GM21825 (cell line): ENCODE measurements at regions not wholly inside any gene's neighbourhood (a gene's known extent, or its start where the extent isn't known, plus 50 kb on each side); places are given as distances from the start of the nearest gene placed in this dataset.

Source experiments
- ATAC-seq: cut with Tn5 transposase; IDR thresholded peaks from one replicate; pipeline ENCODE4 v1.9.1; 2021; ENCODE audit warnings: mild to moderate bottlenecking, moderate library complexity; ENCODE audit not compliant: unreplicated experiment

DNA sequence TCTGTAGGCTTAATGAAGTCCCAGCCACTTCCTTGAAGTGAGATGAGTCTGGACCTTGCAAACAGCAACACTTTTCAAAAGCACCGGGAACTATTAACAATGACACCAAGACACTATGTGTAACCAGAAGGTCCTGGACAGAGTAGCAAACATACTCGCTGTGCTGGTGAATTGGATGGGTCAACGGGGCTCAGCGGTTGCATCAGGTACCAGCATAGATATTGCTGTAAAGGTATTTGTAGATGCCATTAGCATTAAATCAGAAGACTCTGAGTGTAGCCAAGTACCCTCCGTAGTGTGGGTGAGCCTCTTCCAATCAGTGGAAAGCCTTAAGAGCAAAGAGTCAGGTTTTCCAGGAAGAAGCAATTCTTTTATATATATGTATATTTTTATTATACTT is 140.5 kb downstream of the IRX2 start:
- ATAC-seq: no peak

DNA sequence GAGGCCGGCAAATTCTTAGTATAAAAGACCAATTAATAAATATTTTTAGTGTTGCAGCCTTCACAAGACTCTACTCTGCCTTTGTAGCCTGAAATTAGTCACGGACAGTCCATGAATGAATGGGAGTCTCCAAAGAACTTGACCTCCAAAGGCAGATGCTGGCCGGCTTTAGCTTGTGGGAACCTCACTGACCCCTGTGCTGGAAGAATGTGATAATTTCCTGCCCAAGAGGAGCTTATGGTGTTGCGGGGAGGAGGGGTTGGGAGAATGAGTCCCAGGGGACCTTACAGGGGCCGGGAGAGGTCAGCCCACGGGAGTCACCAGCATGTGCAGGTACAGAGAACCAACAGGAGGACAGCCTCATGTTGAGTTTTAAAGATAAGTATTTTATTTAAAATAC is 143.1 kb downstream of the IRX2 start:
- ATAC-seq: no peak

DNA sequence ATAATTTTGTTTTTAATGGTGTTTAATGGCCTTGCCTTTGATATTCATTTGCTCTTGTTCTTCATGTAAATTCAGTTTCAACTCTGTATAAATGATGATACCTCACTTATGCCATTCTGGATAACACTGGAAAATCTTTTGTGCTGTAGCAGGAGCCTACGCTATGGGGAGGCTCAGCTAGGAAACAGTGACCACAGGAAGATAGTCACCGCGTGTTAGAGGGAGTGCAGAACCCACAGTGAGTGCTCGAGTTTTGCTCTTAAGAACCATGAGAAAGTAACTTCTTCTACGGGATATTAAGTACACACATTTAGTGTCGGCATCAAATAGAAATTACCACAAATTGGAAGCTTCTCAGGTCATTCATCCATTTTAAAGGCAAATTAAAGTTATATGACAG is 143.9 kb downstream of the IRX2 start:
- ATAC-seq: no peak

DNA sequence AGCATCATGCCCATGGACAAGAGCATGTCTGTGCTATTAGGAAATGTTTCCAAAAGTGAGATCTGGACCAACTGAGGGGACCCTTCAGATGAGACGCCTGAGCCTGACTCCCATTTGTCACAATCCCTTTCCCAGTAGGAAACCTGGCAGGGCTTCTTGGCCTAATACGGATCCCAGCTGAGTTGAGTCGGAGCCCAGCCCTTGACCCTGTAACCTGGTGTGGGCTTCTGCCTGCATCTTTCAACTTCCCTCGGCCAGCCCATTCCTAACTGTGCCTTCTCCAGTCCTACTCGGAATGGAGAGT is 148.3 kb downstream of the IRX2 start:
- ATAC-seq: no peak

DNA sequence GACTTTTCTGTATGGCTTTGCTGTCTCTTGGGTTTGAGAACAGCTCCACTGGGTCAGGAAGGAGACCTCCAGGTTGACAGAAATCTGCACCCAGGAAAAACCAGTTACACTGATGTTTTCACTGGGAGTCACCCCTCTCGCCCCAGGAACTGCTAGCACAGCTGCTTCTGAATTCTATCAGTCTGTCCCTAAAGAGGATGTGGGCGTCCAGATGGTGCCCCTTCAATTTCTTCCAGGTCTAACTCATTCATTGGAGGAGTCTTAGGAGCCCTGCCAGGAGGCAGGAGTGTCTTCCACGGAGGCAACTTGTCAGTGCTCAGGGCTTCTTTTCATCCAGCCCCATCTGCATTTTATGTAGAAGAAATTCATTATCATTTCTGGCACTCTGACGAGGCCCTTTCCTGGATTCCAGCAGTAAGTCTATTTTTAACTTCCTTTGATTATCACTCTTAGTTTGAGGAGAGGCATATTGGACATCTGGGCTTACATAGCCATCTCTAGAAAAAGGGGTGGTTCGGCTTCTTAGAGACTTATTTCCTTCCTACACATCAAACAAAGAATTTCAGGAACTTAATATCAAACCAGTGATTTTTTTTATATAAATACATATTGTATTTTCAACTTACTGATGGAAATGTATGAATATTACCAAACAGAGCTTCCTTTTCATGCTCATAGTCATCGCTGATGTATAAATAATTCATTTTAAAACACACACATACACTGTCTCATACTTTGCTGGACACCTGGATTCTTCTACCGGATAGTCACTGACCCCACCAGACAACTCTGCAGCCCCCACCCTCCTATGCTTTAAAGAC is 148.8 kb downstream of the IRX2 start:
- no peak for ATAC-seq

DNA sequence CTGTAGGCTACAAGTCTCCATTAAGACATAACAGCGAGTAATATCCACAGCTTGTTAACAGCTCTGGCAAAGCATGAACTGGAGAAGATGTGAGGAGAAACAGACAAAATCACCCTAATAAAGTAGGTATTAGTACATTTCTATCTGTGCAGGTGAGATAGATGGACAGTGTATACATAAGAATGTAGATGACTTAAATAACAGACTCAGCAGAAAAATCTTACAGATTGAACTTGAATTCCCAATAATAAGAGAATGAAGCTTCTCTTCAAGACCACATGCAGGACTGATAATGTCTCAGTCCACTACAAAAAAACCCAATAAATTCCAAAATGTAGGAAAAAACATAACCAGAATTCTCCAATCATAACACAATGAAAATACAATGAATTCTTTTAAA is 153.0 kb downstream of the IRX2 start:
- no peak for ATAC-seq

DNA sequence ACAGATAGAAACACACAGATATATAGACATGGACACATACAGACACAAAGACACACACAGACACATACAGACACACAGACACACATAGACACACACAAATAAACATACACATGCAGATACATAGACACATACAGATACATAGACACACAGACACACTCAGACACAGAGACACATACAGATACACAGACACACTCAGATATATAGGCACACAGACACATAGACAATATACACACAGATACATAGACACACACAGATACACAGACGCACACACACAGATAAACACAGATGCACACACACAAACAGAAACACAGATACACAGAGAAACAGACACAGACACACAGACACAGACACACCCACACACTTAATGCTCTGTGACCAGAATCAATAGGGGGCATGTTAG is 156.8 kb downstream of the IRX2 start:
- ATAC-seq: no peak

DNA sequence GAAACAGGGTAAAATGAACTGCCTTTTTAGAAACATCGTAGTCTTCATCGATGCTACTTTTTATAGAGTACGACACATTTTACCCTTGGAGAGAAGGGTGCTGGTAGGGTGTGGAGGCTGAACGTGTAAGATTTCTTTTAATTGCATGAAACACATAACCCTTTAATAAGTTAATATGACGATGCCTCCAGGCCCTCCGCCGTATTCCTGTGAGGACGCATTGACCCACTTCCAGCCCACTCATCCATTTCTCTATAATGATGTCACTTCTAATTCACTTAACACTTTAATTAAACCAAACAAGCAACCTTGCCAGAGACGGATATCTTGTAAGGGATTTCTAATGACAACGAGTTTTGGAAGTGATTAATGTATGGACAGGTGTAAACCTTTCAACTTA is 158.7 kb downstream of the IRX2 start:
- ATAC-seq: no peak

DNA sequence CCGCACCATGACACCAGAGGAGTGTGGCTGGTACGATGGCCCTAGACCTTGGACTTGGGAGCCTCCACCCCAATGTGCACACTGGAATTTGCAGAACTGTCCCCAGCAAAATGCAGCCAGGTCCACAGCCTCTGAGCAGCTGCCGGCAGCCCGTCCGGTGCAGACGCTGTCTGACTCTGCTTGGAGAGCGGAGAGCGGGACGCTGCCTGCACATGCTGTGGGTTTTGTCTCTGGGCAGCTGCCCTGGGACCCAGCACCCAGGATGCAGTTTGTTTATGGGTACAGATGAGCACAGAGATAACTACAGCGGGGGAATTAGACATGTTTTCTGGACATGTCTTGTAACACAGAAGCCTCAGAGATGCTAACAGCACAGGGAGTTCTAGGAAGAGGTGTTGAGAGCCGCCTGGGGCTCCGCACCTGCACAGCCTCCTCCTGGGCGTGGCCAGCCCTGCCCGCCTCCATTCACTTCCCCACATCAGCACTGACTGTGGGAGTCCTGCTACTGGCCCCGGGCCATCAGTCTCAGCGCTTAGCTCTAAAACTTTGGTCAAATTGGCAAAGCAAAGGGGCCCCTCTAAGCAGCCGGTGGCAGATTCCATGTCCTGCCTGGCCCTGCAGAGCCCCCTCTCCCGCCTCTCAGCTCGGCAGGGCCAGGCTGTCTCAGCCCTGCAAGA is 159.6 kb downstream of the IRX2 start:
- ATAC-seq: no peak

DNA sequence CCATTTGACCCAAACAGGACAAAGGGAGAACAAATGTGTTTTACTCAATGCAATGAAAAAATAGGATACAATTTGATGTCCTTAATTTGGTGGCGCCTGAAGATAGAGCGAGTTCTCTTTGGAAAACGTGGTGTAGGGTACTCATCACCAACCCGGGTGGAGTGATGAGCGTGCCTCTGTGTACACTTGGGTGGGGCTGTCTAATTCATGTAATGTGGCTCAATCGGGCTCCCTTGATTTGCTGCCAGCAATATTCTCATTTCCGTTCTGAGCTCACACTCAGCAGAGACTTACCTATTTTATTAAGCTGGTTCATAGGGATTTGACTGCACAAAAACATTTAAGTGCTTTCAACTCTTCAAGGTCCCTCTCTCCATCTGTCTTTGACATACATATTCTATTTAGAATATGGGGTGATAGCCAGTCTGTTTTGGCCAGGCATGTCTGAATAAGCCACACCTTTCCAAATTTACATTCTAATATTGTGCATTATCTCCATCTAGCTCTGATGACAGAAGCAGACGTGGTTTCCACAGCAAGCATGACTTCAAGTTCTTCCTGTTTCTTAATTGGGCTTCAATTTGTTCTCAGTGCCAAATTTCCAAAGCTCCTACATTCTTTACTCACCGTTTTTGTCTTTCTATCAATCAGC is 162.5 kb downstream of the IRX2 start:
- no peak for ATAC-seq

DNA sequence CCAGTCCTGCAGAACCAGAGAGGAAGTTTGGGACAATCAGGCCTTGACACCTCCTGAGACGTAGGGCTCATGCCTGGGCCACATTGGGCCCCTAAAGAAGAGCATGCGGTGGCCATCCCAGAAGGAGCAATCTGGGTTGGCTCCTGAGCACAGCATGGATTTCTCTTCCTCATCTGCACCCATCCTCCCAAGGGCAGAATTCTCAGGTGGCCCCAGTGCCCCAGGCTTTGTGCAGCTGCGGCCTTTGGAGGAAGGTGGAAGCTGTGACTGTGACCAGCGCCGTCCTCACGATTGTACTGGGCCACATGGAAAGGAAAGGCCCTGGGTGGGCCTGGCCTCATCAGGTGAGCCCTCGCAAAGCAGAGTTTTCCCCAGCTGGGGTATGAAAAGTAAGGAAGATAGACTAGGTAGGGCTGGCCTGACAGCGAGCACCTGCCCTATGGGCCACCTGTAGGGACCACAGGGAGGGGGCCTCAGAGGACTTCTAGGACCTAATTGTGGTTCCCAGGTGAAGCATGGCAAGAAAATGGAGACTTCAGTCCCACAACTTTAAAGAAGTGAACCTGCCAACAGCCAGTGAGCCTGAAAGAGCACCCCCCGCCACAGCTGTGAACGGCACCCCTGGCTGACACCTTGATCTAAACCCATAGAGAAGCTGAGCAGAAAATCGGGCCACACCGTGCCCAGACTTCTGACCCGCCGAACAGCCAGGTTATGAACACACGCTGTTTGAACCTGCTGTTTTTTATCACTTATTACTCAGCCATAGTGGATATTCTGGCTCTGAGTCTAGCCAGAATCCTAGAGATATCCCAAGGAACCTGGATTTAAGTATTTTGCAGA is 164.1 kb downstream of the IRX2 start:
- no peak for ATAC-seq

DNA sequence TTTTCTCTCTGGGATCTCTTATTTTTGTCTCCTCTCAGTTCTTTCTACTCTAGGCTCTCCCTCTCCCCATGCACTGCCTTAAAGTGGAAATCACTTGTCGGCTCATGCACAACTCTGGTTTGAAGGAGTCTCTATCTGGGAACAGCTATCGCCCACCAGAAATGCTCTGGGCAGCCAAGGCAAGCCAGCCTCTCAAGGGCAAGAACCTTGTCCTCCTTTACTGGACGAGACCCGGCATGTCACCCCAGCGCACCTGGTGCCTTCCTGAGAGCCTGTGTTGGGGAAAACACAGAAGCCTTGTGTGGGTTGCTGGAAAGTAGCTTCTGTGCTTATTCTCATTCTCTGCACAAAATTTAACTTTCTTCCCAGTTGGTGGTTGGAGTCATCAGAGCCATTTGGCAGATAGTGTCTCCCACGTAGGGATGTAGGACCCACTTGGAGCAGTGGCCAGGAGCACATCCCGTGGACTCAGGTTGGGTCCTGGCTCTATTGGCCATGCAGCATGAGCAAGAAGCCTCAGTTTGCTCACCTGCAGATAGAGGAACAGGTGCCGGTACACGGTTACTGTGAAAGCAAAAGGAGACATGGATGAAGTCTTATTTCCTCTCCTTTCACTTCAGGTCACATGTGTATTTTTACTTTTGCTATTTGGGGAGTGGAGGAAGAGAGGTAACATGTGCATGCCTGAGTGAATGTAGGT is 165.3 kb downstream of the IRX2 start:
- no peak for ATAC-seq

DNA sequence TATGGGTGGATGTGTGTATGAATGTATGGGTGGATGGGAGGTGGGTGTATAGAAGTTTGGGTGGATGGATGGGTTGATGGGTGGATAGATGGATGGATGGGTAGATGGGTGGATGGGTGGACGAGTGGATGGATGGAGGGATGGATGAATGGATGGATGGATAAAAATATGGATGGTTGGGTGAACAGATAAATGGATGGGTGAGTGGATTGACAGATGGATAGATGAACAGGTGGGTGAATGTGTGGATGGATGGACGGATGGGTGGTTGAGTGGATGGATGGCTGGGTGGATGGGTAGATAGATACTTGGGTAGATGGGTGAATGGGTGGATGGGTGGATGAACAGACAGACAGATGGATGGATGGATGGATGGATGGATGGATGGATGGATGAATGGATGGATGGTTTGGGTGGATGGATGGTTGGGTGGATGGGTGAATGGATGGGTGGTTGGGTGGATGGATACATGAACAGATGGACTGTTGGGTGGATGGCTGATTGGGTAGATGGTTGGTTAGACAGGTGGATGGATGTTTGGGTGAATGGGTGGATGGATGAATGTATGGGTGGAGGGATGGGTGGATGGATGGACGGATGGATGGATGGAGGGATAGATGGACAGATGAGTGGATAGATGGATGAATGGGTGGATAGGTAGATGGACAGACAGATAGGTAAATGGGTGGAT is 166.8 kb downstream of the IRX2 start:
- no peak for ATAC-seq

DNA sequence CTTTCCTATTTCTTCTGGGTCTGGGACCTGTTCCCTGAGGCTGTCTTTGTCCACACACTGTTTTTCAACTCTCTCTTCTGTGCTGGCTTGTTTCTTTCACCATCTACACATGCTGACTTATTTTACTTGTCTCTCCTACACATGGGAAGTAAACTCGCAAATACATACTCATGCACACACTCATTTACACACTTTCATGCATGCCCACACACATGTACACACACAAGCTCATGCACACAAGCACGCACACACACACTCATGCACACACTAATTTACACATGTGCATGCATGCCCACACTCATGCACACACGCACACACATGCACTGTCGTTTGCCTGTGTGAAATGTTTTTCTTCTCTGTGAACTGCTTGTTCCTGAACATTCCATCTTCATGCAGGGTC is 169.0 kb downstream of the IRX2 start:
- ATAC-seq: no peak

DNA sequence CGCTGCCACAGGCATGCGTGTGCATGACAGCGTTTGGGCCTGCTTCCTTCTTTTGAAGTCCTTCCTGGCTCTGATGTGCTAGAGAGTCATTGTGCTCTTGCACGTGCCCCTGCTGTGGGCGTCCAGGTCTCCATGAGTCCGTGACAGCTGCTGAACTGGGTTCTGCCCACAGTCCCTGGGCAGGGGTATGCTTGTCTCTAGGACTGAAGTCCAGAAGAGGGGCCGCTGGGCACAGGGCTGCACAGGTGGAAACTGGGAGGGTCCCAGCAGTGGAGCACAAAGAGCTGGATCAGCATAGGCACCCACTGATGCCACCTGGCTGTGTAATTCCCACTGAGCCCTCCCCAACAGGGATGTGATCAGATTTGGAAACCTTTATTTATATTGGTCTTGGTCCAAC is 169.4 kb downstream of the IRX2 start:
- ATAC-seq: no peak

DNA sequence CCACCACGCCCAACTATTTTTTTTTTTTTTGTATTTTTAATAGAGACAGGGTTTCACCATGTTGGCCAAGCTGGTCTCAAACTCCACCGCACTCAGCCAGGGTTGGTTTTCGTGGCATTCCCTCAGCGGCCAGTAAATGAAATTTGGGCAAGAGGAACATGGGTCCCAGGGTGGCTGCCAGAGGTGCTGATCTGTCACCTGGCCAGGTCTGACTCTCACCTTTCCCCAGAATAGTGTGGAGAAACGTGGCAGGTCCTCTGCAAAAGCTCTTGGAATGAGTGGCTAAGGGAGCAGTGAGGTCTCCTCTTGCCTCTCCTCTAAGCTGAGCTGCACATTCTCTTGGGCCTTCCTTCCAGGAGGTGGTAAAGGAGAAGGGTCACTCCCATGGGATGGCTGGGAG is 170.1 kb downstream of the IRX2 start:
- ATAC-seq: no peak

DNA sequence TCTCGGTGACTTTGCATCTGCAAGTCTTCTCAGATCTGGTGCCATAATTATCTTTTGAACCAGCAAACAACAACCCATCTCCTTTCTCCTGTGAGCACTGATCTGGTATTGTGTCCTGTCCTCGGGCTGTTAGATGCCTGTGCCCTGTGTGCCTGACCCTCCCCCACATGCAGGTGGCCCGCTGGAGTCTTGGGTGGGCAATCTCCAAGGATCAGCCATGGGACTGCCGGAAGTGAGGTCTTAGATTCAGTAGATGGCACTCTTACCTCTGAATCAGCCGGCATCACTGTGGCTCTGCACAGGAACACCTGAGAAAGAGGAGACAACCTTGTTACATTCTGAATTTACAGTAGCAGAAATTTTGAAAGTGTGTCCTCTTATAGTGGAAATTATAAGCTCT is 172.4 kb downstream of the IRX2 start:
- no peak for ATAC-seq

DNA sequence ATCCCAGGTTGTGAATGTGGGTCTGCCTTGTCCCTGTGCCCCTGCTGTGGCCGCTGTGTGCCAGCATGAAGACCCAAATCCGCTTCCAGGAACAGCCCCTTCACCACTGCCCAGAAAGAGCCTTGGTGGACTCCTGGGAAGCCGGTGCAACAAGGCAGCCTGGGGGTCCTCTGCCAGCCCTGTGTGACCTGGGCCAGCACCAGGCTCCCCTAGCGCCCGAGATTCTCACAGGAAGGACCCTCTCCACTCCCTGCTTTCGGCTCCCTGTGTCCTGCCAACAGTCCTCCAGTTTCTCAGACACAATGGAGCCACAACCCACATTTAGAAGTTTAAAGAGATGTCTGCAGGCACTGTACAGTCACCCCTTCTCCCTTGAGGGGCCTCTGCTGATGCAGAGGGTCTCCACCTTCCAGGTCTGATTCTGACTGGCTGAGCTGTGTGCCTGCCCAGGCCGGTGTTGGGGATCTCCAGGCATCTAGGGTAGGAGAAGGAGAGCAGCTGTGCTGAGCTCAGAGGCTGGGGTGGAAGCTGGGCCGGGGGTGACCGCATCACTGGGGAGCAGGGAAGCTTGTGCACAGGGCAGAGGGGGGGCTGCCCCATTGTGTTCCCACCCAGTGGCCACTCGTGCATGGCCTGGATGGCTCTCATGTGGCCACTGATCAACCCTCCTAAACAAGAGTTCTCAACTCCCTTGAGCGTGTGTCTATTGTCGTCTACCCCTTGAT is 174.0 kb downstream of the IRX2 start:
- ATAC-seq: no peak

DNA sequence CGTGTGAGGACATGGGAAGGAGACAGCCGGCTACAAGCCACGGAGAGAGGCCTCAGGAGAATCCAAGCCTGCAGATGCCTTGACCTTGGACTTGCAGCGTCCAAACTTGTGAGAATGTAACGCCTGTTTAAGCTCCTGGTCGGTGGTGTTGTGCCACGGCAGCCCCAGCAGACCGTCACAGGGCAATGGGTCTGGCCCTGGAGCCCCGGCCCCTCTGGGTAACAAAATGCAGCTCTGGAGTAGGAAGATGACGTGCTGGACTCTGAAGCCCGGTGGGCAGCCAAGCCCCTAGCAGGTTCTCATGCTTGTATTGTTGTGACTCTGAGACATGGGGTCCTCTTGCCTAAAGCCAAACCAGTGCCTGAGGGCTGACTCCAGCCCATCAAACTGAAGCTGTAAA is 174.7 kb downstream of the IRX2 start:
- ATAC-seq: no peak

DNA sequence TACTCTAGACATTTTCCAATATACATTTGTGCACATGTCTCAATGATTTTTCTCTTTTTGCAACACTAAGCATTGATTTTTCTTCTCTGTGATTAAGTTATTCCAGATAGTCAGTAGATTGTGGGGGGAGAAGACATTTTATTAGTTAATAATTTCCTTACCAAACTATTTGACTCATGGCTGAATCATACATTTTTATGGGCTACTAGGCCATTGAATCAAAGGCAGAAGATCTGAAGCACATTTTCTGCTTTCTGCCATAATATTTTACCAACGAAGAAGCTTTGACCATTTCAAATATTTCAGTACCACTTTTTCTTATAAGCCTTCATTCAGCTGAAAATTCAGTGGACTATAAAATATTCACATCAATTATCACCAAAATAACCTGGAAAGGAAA is 175.6 kb downstream of the IRX2 start:
- ATAC-seq: no peak
